GM12878 (cell line): ENCODE measurements at regions not wholly inside any gene's neighbourhood (a gene's known extent, or its start where the extent isn't known, plus 50 kb on each side); places are given as distances from the start of the nearest gene placed in this dataset.

Experiments
- ATAC-seq: fragments of 200-7000 bp; cut with Tn5 transposase; 3 replicates; pipeline ENCODE4 v1.9.1; 2020; ENCODE audit warnings: mild to moderate bottlenecking, moderate library complexity
- BruUV-seq: library from RNA; stranded (reverse); fragments of 400-500 nt; replicated peaks from 2 replicates; lab custom pipeline; 2021; lab: Mats Ljungman, UMichigan
- CTCF ChIA-PET: fragments of 300-600 bp; sonication (Branson Sonifier 250); formaldehyde crosslinking; extraction: SDS; loops from one replicate; lab custom pipeline; 2021; ENCODE audit warnings: inconsistent platforms; lab: Yijun Ruan, JAX
- POLR2A ChIA-PET: fragments of 350-600 bp; formaldehyde crosslinking; extraction: SDS; loops from one replicate; lab custom pipeline; 2021; ENCODE audit warnings: inconsistent platforms; lab: Charles Lee
- RAD21 ChIA-PET: fragments of 300-600 bp; sonication (Branson Sonifier 250); formaldehyde crosslinking; loops from one replicate; lab custom pipeline; 2023; ENCODE audit warnings: antibody characterized with exemption; ENCODE audit not compliant: unreplicated experiment; lab: Charles Lee
- SMC1A ChIA-PET: fragments of 300-600 bp; sonication (Branson Sonifier 250); formaldehyde crosslinking; loops from one replicate; lab custom pipeline; 2023; ENCODE audit not compliant: unreplicated experiment, uncharacterized antibody; lab: Charles Lee
- DNase-seq: peaks from one replicate; pipeline ENCODE4 v3.0.0-alpha.2; 2011; ENCODE audit warnings: low read depth, low spot score
- FAIRE-seq: peaks from 3 replicates; lab custom pipeline; 2011; peaks lifted over from hg19 to GRCh38; lab: Jason Lieb, UNC
- H2AFZ ChIP-seq: 2 replicates; pipeline ENCODE4 v1.6.0; 2011; ENCODE audit warnings: low read depth, low read length, control low read depth; ENCODE audit not compliant: control insufficient read depth
- H3K27ac ChIP-seq: 2 replicates; pipeline ENCODE4 v1.5.1; 2011; ENCODE audit warnings: control low read depth; ENCODE audit not compliant: control insufficient read depth, insufficient read depth
- H3K27me3 ChIP-seq, 2 experiments: replicated peaks in 1 of 2; 2 replicates each; pipeline versions ENCODE4 v1.6.0 to v1.6.1; 2011; ENCODE audit warnings: low read length in 1 of 2; ENCODE audit not compliant: control insufficient read depth in 2 of 2, insufficient read depth in 2 of 2
- H3K36me3 ChIP-seq, 2 experiments: 2 replicates each; pipeline ENCODE4 v1.5.1; 2011; ENCODE audit warnings: low read length in 1 of 2; ENCODE audit not compliant: control insufficient read depth in 2 of 2, insufficient read depth in 2 of 2
- H3K4me1 ChIP-seq: 2 replicates; pipeline ENCODE4 v1.6.1; 2011; ENCODE audit warnings: mild to moderate bottlenecking, low read length, moderate library complexity, mixed read lengths; ENCODE audit not compliant: control insufficient read depth, insufficient read depth
- H3K4me2 ChIP-seq: 2 replicates; pipeline ENCODE4 v1.6.0; 2011; ENCODE audit warnings: control low read depth; ENCODE audit not compliant: control insufficient read depth, insufficient read depth
- H3K4me3 ChIP-seq: fragments of 200-600 bp; sonication (generic); 2 replicates; pipeline ENCODE4 v1.5.1; 2016
- H3K79me2 ChIP-seq: 2 replicates; pipeline ENCODE4 v1.6.0; 2011; ENCODE audit warnings: low read length; ENCODE audit not compliant: control insufficient read depth, insufficient read depth
- H3K9ac ChIP-seq: 2 replicates; pipeline ENCODE4 v1.8.0; 2011; ENCODE audit warnings: low read length, control low read depth, mixed read lengths; ENCODE audit not compliant: control insufficient read depth, insufficient read depth
- H3K9me3 ChIP-seq: replicated peaks from 3 replicates; pipeline ENCODE4 v1.5.1; 2011; ENCODE audit warnings: mild to moderate bottlenecking, low read length; ENCODE audit not compliant: control insufficient read depth, insufficient read depth
- H4K20me1 ChIP-seq: 2 replicates; pipeline ENCODE4 v1.6.0; 2011; ENCODE audit not compliant: control insufficient read depth, insufficient read depth
- CEBPZ ChIP-seq: fragments of 150-350 bp; IDR thresholded peaks from 2 replicates; pipeline ENCODE4 v1.6.1; 2016; ENCODE audit warnings: low read depth, low read length
- E2F8 ChIP-seq: fragments of 450-650 bp; IDR thresholded peaks from 2 replicates; pipeline ENCODE4 v1.6.1; 2018; ENCODE audit warnings: mild to moderate bottlenecking, low read depth, moderate library complexity; ENCODE audit not compliant: partially characterized antibody
- EED ChIP-seq: sonication (generic); IDR thresholded peaks from 2 replicates; pipeline ENCODE4 v1.6.1; 2016; ENCODE audit warnings: antibody characterized with exemption, low read depth
- MYB ChIP-seq: fragments of 150-350 bp; IDR thresholded peaks from 2 replicates; pipeline ENCODE4 v1.6.1; 2014; ENCODE audit warnings: mild to moderate bottlenecking, low read depth, low read length, borderline replicate concordance
- NFIC ChIP-seq: IDR thresholded peaks from 2 replicates; pipeline ENCODE4 v1.6.1; 2012; ENCODE audit warnings: low read depth, mild to moderate bottlenecking, inconsistent platforms, low read length, moderate library complexity
- NFXL1 ChIP-seq: fragments of 450-650 bp; IDR thresholded peaks from 2 replicates; pipeline ENCODE4 v1.6.1; 2017; ENCODE audit warnings: antibody characterized with exemption, mild to moderate bottlenecking, borderline replicate concordance
- RAD21 ChIP-seq: IDR thresholded peaks from 2 replicates; pipeline ENCODE4 v1.6.1; 2011; ENCODE audit warnings: mild to moderate bottlenecking, low read depth, low read length, moderate library complexity; ENCODE audit not compliant: insufficient read depth
- SKIL ChIP-seq: fragments of 450-650 bp; IDR thresholded peaks from 2 replicates; pipeline ENCODE4 v1.6.1; 2017; ENCODE audit warnings: mild to moderate bottlenecking, low read depth, inconsistent platforms; ENCODE audit not compliant: poor library complexity, severe bottlenecking
- SMAD1 ChIP-seq: fragments of 450-650 bp; IDR thresholded peaks from 2 replicates; pipeline ENCODE4 v1.6.1; 2018; ENCODE audit warnings: mild to moderate bottlenecking, low read depth; ENCODE audit not compliant: partially characterized antibody
- USF2 ChIP-seq: IDR thresholded peaks from 2 replicates; pipeline ENCODE4 v1.6.1; 2011; ENCODE audit warnings: low read depth, low read length, improper control_type of control experiment, borderline replicate concordance
- ZNF24 ChIP-seq: fragments of 450-650 bp; IDR thresholded peaks from 2 replicates; pipeline ENCODE4 v1.6.1; 2017; ENCODE audit warnings: antibody characterized with exemption, mild to moderate bottlenecking
- WGBS: methylation state at CpG from one replicate; pipeline ENCODE4 v1.1.6; 2016; ENCODE audit warnings: low lambda C conversion rate; ENCODE audit not compliant: insufficient replicate concordance, insufficient coverage; ENCODE audit errors: missing lambda C conversion rate; 5-methylcytosine and 5-hydroxymethylcytosine counted together
- in situ Hi-C: fragments of 300-500 bp; cut with MboI; formaldehyde crosslinking; loops from 9 replicates; pipeline ENCODE4 v1.14.3; 2018; ENCODE audit warnings: mixed read lengths
- intact Hi-C: fragments of 100-400 bp; cut with micrococcal nuclease; formaldehyde crosslinking; loops from one replicate; pipeline ENCODE4 v1.14.2; 2022; ENCODE audit not compliant: unreplicated experiment

- DNase-seq, result no peak
- Histone ChIP-seq H3K36me3 (no peaks in the 10 kb centered on the region), H3K27ac (no peak overlapping the region), H3K4me1 (no peaks in the 10 kb centered on the region), H4K20me1 (no peaks in the 10 kb centered on the region), H3K9me3 (no peaks in the 10 kb centered on the region; the same call in 2 of the 3 replicates), H3K79me2 (no peaks in the 10 kb centered on the region), H3K4me2 (no peak overlapping the region), H3K27me3 (no peaks in the 10 kb centered on the region), H2AFZ (no peak overlapping the region), H3K9ac (no peak overlapping the region), H3K4me3 (no peak overlapping the region)
- no TSS peak for BruUV-seq
- intact Hi-C loops (no loop called here), in situ Hi-C loops (no loop called here)
- no peak for FAIRE-seq
- no peak for ATAC-seq
- RAD21 ChIA-PET, result no interaction called here
- CTCF ChIA-PET, result no interaction called here
- POLR2A ChIA-PET, result no interaction called here
- SMC1A ChIA-PET, result interaction anchor here (1.9 kb wide), 1 partner anchor 15 kb away, joined by 6 read pairs; no protein-coding TSS in a partner anchor
- TF ChIP-seq CEBPZ (no peak), RAD21 (no peak), MYB (no peak), ZNF24 (no peak), SKIL (no peak), EED (no peak), NFXL1 (no peak), NFIC (no peak), SMAD1 (no peak), USF2 (no peak), E2F8 (no peak)
- 8% methylated on average over 1 of the region's 1 CpG for WGBS
Observed at GRCh38 chr13:50761406-50761805, 82.1 kb downstream of the DLEU7 start.
